Stimulated activated naive CD4-positive, alpha-beta T cell (primary cell): ENCODE measurements at regions not wholly inside any gene's neighbourhood (a gene's known extent, or its start where the extent isn't known, plus 50 kb on each side); places are given as distances from the start of the nearest gene placed in this dataset.

Experiments used
- DNase-seq, 6 experiments: peaks; one replicate each; lab custom pipeline; 2025; lab: John Stamatoyannopoulos, UW

DNA sequence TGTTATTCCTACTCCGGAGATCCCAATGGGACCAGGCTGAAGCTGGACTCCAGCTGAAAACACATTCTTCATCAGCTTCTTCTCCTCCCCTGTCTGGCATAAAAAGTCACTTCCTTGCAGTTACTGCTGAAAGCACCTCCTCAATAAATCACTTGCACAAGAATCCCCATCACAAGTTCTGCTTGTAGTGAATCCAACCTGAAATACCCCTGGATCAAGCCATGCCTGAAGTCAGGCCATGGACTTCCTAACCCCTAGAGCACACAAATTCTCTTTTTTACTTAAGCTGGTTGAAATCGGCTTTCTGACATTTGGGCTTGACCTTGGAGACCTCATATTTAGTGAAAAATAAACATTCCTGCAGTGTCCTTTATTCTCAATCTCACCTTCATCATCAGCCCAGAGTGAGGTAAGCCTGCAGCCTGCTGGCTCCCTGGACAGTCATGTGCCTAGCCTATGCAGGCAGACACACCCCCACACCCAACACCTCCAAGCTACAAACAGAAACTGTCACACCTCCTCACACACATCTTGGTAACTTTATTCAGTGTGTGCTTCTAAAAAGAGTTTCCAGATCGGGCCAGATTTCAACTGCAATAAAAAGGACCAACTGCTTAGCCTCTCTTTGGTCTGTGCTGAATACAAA, 51.5 kb upstream of the PTPRT start:
- DNase-seq, result no peak
